ENCODE measurements at regions not wholly inside any gene's neighbourhood (a gene's known extent, or its start where the extent isn't known, plus 50 kb on each side); places are given as distances from the start of the nearest gene placed in this dataset.
"Not testable (repeated sequence)": the region's sequence is repeated elsewhere in the genome, so short reads cannot be mapped to it uniquely, and the experiment has no call there.

DNA sequence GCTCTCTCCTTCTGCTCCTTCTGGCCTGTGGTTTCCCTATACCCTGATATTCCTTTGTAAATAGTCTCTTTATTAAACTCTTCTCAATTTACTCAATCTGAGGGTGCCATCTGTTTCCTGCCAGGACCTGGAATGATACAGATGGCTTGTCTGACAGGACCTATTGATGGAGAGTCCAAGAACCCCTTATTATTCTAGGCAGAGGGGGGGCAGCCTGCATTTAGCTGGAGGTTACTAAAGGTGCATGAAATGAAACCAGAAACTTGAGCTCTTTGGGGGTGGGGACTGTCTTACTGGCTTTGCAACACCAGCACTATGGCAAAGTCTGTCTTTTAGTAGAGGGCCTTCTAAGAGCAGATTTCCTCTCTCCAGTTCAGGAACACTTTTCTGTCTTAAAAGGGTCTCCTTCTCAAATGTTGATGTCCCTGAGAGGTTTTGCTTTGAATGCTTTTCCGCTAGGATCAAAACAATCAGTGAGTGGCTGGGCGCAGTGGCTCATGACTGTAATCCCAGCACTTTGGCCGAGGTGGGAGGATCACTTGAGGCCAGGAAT is 162.5 kb upstream of the MED14 start:
- Histone ChIP-seq H3K27ac (ENCODE audit: low read depth, low read length, poor library complexity, severe bottlenecking) (no peak overlapping the region), H3K9me2 (ENCODE audit: low read depth, low read length) (no peaks in the 10 kb centered on the region), H3K9me3 (ENCODE audit: low read length) (no peaks in the 10 kb centered on the region), H3K4me1 (ENCODE audit: insufficient read depth, low read length, severe bottlenecking) (no peaks in the 10 kb centered on the region), H3F3A (ENCODE audit: insufficient read depth, low read length) (no peaks in the 10 kb centered on the region), H2AFZ (ENCODE audit: low read length) (no peak overlapping the region), H3K4me3 (ENCODE audit: low read depth, low read length, poor library complexity, severe bottlenecking) (no peak overlapping the region), H3K36me3 (ENCODE audit: insufficient read depth, low read length) (no peaks in the 10 kb centered on the region), H3K79me2 (ENCODE audit: insufficient read depth, low read length) (no peaks in the 10 kb centered on the region), H4K20me1 (ENCODE audit: insufficient read depth, low read length) (no peaks in the 10 kb centered on the region), H3K9ac (ENCODE audit: low read length) (no peak overlapping the region), H3K27me3 (ENCODE audit: insufficient read depth, low read length) (no peaks in the 10 kb centered on the region), H3K4me2 (ENCODE audit: low read length) (no peak overlapping the region)
- no peak for TF ChIP-seq EZH2 (IDR thresholded peaks at IDR 0.05; ENCODE audit: borderline replicate concordance, low read length)
- TF ChIP-seq, protein P1, sequence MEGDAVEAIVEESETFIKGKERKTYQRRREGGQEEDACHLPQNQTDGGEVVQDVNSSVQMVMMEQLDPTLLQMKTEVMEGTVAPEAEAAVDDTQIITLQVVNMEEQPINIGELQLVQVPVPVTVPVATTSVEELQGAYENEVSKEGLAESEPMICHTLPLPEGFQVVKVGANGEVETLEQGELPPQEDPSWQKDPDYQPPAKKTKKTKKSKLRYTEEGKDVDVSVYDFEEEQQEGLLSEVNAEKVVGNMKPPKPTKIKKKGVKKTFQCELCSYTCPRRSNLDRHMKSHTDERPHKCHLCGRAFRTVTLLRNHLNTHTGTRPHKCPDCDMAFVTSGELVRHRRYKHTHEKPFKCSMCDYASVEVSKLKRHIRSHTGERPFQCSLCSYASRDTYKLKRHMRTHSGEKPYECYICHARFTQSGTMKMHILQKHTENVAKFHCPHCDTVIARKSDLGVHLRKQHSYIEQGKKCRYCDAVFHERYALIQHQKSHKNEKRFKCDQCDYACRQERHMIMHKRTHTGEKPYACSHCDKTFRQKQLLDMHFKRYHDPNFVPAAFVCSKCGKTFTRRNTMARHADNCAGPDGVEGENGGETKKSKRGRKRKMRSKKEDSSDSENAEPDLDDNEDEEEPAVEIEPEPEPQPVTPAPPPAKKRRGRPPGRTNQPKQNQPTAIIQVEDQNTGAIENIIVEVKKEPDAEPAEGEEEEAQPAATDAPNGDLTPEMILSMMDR (IDR thresholded peaks at IDR 0.05; ENCODE audit: low read length), result no peak

DNA sequence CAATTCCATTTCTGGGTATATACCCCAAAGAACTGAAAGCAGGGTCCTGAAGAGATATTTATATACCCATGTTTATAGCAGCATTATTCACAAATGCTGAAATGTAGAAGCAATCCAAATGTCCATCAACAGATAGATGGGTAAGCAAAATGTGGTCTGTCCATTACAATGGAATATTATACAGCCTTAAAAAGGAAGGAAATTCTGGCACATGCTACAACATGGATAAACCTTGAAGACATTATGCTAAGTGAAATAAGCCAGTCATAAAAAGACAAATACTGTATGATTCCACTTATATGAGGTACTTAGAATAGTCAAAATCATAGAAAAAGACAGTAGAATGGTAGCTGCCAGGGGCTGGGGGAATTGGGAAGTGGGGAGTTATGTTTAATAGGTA is 169.4 kb upstream of the MED14 start:
- H3F3A ChIP-seq (ENCODE audit: insufficient read depth, low read length); H3K4me2 ChIP-seq (ENCODE audit: low read length); H2AFZ ChIP-seq (ENCODE audit: low read length); H3K79me2 ChIP-seq (ENCODE audit: insufficient read depth, low read length); H3K27me3 ChIP-seq (ENCODE audit: insufficient read depth, low read length); H3K4me3 ChIP-seq (ENCODE audit: low read depth, low read length, poor library complexity, severe bottlenecking); H3K27ac ChIP-seq (ENCODE audit: low read depth, low read length, poor library complexity, severe bottlenecking); H3K4me1 ChIP-seq (ENCODE audit: insufficient read depth, low read length, severe bottlenecking); H3K36me3 ChIP-seq (ENCODE audit: insufficient read depth, low read length); H4K20me1 ChIP-seq (ENCODE audit: insufficient read depth, low read length); H3K9me3 ChIP-seq (ENCODE audit: low read length); H3K9me2 ChIP-seq (ENCODE audit: low read depth, low read length); H3K9ac ChIP-seq (ENCODE audit: low read length): not testable (repeated sequence)

DNA sequence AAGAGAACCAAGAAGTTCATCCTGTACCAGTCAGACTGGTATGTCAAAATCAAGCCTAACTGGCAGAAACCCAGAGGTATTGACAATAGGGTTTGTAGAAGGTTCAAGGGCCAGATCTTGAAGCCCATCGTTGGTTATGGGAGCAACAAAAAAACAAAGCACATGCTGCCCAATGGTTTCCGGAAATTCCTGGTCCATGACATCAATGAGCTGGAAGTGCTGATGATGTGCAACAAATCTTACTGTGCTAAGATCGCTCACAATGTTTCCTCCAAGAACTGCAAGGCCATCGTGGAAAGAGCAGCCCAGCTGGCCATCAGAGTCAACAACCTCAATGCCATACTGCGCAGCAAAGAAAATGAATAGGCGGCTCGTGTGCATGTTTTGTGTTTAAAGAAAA is 172.7 kb upstream of the MED14 start:
- Histone ChIP-seq H3K4me1 (ENCODE audit: insufficient read depth, low read length, severe bottlenecking) (no peaks in the 10 kb centered on the region), H3K27ac (ENCODE audit: low read depth, low read length, poor library complexity, severe bottlenecking) (no peak overlapping the region), H3K36me3 (ENCODE audit: insufficient read depth, low read length) (no peaks in the 10 kb centered on the region), H3K4me3 (ENCODE audit: low read depth, low read length, poor library complexity, severe bottlenecking) (no peak overlapping the region), H3K9ac (ENCODE audit: low read length) (no peak overlapping the region), H2AFZ (ENCODE audit: low read length) (no peak overlapping the region), H4K20me1 (ENCODE audit: insufficient read depth, low read length) (no peaks in the 10 kb centered on the region), H3K79me2 (ENCODE audit: insufficient read depth, low read length) (no peaks in the 10 kb centered on the region), H3K9me3 (ENCODE audit: low read length) (no peaks in the 10 kb centered on the region), H3K27me3 (ENCODE audit: insufficient read depth, low read length) (no peaks in the 10 kb centered on the region), H3K9me2 (ENCODE audit: low read depth, low read length) (no peaks in the 10 kb centered on the region), H3F3A (ENCODE audit: insufficient read depth, low read length) (no peaks in the 10 kb centered on the region), H3K4me2 (ENCODE audit: low read length) (no peak overlapping the region)
- TF ChIP-seq, protein P1 (IDR thresholded peaks at IDR 0.05; ENCODE audit: low read length), result no peak
- TF ChIP-seq EZH2 (IDR thresholded peaks at IDR 0.05; ENCODE audit: borderline replicate concordance, low read length), result no peak

DNA sequence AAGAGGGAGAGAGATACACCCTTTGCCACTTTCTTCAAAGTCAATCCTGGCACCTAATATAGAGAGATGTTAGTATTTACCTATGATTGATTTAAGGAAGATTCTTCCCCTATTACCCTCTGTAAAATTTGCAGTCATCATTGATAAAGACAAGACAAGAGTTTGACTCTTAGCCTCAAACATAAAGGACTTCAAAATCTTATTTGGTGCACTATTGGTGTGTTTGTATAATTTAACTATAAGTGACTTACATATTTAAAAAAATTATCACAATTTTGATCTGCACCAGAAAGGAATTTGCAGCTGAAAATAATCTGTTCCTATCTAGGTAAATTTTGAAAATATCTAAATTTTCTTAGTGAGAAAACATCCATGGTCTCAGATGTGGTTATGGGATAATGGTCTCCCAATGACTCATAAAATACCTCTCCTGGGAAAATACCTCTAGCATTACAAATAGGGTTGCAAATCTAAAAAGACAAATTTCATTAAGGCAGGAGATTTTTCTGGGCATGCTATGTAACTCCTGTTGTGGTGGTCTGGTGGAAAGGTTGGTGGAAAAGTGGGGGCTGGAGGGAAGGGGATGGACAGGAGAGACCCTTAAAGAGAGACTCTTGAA is 173.6 kb upstream of the MED14 start:
- no peaks in the 10 kb centered on the region for H3K36me3 ChIP-seq (ENCODE audit: insufficient read depth, low read length)
- H3K27ac ChIP-seq (ENCODE audit: low read depth, low read length, poor library complexity, severe bottlenecking), result no peak overlapping the region

More for the DNA sequence above, 173.6 kb upstream of the MED14 start:
- Histone ChIP-seq H4K20me1 (ENCODE audit: insufficient read depth, low read length) (no peaks in the 10 kb centered on the region), H2AFZ (ENCODE audit: low read length) (no peak overlapping the region), H3K9me2 (ENCODE audit: low read depth, low read length) (no peaks in the 10 kb centered on the region), H3K27me3 (ENCODE audit: insufficient read depth, low read length) (no peaks in the 10 kb centered on the region), H3K4me2 (ENCODE audit: low read length) (no peak overlapping the region), H3K4me3 (ENCODE audit: low read depth, low read length, poor library complexity, severe bottlenecking) (no peak overlapping the region), H3K9ac (ENCODE audit: low read length) (no peak overlapping the region), H3K79me2 (ENCODE audit: insufficient read depth, low read length) (no peaks in the 10 kb centered on the region), H3F3A (ENCODE audit: insufficient read depth, low read length) (no peaks in the 10 kb centered on the region), H3K4me1 (ENCODE audit: insufficient read depth, low read length, severe bottlenecking) (no peaks in the 10 kb centered on the region), H3K9me3 (ENCODE audit: low read length) (no peaks in the 10 kb centered on the region)
- TF ChIP-seq EZH2 (IDR thresholded peaks at IDR 0.05; ENCODE audit: borderline replicate concordance, low read length), result no peak
- TF ChIP-seq, protein P1 (IDR thresholded peaks at IDR 0.05; ENCODE audit: low read length), result no peak
